SK-N-SH treated with all-trans-retinoic acid at 6 μM for 48 hours (cell line): ENCODE measurements at regions not wholly inside any gene's neighbourhood (a gene's known extent, or its start where the extent isn't known, plus 50 kb on each side); places are given as distances from the start of the nearest gene placed in this dataset.

Source experiments
- ATAC-seq: fragments of 200-7000 bp; cut with Tn5 transposase; 3 replicates; pipeline ENCODE4 v1.9.1; 2020; ENCODE audit warnings: mild to moderate bottlenecking, moderate library complexity
- BACH2 ChIP-seq: fragments of 250-450 bp; sonication (Bioruptor Pico); IDR thresholded peaks from 2 replicates; pipeline ENCODE4 v1.9.0; 2021; ENCODE audit warnings: mild to moderate bottlenecking, borderline replicate concordance
- CSDC2 ChIP-seq: fragments of 250-450 bp; sonication (Bioruptor Pico); IDR thresholded peaks from 2 replicates; pipeline ENCODE4 v1.5.0; 2020; ENCODE audit warnings: mild to moderate bottlenecking, moderate library complexity
- ESRRG ChIP-seq: fragments of 250-450 bp; sonication (Bioruptor Pico); IDR thresholded peaks from 2 replicates; pipeline ENCODE4 v1.6.1; 2021; ENCODE audit warnings: mild to moderate bottlenecking
- GLIS3 ChIP-seq: fragments of 250-450 bp; sonication (Bioruptor Pico); IDR thresholded peaks from 2 replicates; pipeline ENCODE4 v1.5.0; 2020; ENCODE audit warnings: mild to moderate bottlenecking, moderate library complexity
- OSR1 ChIP-seq: fragments of 250-450 bp; sonication (Bioruptor Pico); IDR thresholded peaks from 2 replicates; pipeline ENCODE4 v1.8.0; 2022; ENCODE audit warnings: moderate library complexity, mild to moderate bottlenecking, inconsistent platforms
- PATZ1 ChIP-seq: fragments of 250-450 bp; sonication (Bioruptor Pico); IDR thresholded peaks from 2 replicates; pipeline ENCODE4 v1.8.0; 2020; ENCODE audit warnings: mild to moderate bottlenecking, moderate library complexity, borderline replicate concordance
- PPARA ChIP-seq: fragments of 250-450 bp; sonication (Bioruptor Pico); IDR thresholded peaks from 2 replicates; pipeline ENCODE4 v1.5.0; 2020; ENCODE audit warnings: mild to moderate bottlenecking, borderline replicate concordance
- RARB ChIP-seq: fragments of 250-450 bp; sonication (Bioruptor Pico); IDR thresholded peaks from 2 replicates; pipeline ENCODE4 v1.8.0; 2021; ENCODE audit warnings: mild to moderate bottlenecking, moderate library complexity
- SNAI2 ChIP-seq: fragments of 250-450 bp; sonication (Bioruptor Pico); IDR thresholded peaks from 2 replicates; pipeline ENCODE4 v1.5.0; 2020; ENCODE audit warnings: mild to moderate bottlenecking, moderate library complexity
- TCF4 ChIP-seq: fragments of 250-450 bp; sonication (Bioruptor Pico); IDR thresholded peaks from 2 replicates; pipeline ENCODE4 v1.8.0; 2021; ENCODE audit warnings: mild to moderate bottlenecking, moderate library complexity, borderline replicate concordance
- TOX ChIP-seq: fragments of 250-450 bp; sonication (Bioruptor Pico); IDR thresholded peaks from 2 replicates; pipeline ENCODE4 v1.8.0; 2021; ENCODE audit warnings: mild to moderate bottlenecking, moderate library complexity, borderline replicate concordance
- ZC3H10 ChIP-seq: fragments of 250-450 bp; sonication (Bioruptor Pico); IDR thresholded peaks from 2 replicates; pipeline ENCODE4 v1.5.1; 2021; ENCODE audit warnings: mild to moderate bottlenecking, moderate library complexity
- ZFP3 ChIP-seq: fragments of 250-450 bp; sonication (Bioruptor Pico); IDR thresholded peaks from 2 replicates; pipeline ENCODE4 v1.5.0; 2020; ENCODE audit warnings: mild to moderate bottlenecking, moderate library complexity
- ZFP30 ChIP-seq: fragments of 450-650 bp; formaldehyde crosslinking; IDR thresholded peaks from 2 replicates; pipeline ENCODE4 v1.5.0; 2022; ENCODE audit warnings: mild to moderate bottlenecking, moderate library complexity
- ZNF70 ChIP-seq: fragments of 450-650 bp; formaldehyde crosslinking; IDR thresholded peaks from 2 replicates; pipeline ENCODE4 v1.5.0; 2020; ENCODE audit warnings: mild to moderate bottlenecking, moderate library complexity
- ZNF8 ChIP-seq: fragments of 450-650 bp; formaldehyde crosslinking; IDR thresholded peaks from 2 replicates; pipeline ENCODE4 v1.5.0; 2020; ENCODE audit warnings: mild to moderate bottlenecking, moderate library complexity
- TF ChIP-seq, protein P1 (sequence below): fragments of 250-450 bp; sonication (Bioruptor Pico); IDR thresholded peaks from 2 replicates; pipeline ENCODE4 v1.5.1; 2021; ENCODE audit warnings: mild to moderate bottlenecking, moderate library complexity
- TF ChIP-seq, protein P2 (sequence below): fragments of 250-450 bp; sonication (Bioruptor Pico); IDR thresholded peaks from 2 replicates; pipeline ENCODE4 v1.8.0; 2021; ENCODE audit warnings: low read depth, mild to moderate bottlenecking, moderate library complexity, borderline replicate concordance
- TF ChIP-seq, protein P3 (sequence below): fragments of 250-450 bp; sonication (Bioruptor Pico); IDR thresholded peaks from 2 replicates; pipeline ENCODE4 v1.5.0; 2020; ENCODE audit warnings: mild to moderate bottlenecking, moderate library complexity

DNA sequence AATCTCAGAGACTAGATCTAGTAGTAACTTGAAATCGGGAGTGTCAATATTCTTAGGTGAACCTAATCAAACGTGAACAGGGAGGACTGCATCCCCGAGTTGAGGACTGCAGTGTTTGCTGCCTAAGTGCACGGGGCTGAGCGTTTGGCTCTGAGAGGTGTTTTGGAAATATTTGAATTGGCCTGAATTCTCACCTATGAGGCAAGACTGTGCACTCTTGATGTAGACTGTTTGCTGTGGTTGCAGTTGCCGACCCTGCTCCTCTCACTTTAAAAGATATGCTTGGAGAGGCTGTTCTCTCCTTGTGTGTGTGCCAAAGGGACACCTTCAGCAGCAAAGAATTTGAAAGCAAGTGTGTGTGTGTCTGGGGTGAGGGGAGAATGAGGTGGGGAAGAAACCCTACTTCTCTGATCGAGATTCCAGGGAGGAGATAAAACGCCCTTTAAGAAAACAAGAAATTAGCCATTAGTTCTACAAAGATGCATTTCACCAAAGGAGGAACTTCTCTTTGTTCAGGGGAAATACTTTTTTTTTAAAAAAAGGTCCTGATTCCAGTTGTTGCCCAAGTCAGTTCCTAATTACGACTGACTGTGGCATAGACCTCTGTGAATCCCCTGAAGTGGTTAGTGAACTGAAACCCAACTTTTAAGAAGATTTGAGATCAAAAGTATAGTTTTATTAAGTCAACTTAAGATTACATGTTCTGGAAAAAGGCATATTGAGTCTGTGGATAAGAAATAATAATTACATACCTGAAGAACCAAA is 106.6 kb downstream of the DYRK2 start:
- no peak for ATAC-seq
- TF ChIP-seq ESRRG (CRISPR knock-in tag) (no peak), ZFP3 (no peak), GLIS3 (CRISPR knock-in tag) (no peak), ZNF8 (CRISPR knock-in tag) (no peak), ZFP30 (CRISPR knock-in tag) (no peak), PATZ1 (CRISPR knock-in tag) (no peak), CSDC2 (CRISPR knock-in tag) (no peak), TCF4 (CRISPR knock-in tag) (no peak), SNAI2 (CRISPR knock-in tag) (no peak), PPARA (CRISPR knock-in tag) (no peak)

DNA sequence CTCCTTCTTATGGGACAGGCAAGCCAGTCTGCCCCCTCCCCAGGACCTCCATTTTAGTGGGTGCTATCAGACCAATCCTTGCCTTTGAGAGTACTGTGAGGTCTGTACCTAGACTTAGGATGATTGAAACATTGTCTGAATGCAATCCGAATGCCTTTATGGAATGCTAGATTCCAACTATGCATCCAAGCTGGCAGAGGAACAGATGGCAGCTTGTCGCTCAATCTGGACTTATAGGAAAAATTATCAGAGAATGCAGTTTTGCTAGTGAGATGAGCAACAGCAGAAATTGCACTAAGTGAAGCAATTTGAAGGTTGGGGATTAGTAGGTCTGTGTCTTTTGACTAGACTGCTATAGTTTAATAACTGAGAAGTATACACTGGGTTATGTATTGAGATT is 109.1 kb downstream of the DYRK2 start:
- ATAC-seq = no peak
- TF ChIP-seq ZFP30 (CRISPR knock-in tag) (no peak), ZFP3 (no peak), BACH2 (no peak), ZNF70 (CRISPR knock-in tag) (no peak)
- TF ChIP-seq, protein P1, sequence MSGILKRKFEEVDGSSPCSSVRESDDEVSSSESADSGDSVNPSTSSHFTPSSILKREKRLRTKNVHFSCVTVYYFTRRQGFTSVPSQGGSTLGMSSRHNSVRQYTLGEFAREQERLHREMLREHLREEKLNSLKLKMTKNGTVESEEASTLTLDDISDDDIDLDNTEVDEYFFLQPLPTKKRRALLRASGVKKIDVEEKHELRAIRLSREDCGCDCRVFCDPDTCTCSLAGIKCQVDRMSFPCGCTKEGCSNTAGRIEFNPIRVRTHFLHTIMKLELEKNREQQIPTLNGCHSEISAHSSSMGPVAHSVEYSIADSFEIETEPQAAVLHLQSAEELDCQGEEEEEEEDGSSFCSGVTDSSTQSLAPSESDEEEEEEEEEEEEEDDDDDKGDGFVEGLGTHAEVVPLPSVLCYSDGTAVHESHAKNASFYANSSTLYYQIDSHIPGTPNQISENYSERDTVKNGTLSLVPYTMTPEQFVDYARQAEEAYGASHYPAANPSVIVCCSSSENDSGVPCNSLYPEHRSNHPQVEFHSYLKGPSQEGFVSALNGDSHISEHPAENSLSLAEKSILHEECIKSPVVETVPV = no peak

DNA sequence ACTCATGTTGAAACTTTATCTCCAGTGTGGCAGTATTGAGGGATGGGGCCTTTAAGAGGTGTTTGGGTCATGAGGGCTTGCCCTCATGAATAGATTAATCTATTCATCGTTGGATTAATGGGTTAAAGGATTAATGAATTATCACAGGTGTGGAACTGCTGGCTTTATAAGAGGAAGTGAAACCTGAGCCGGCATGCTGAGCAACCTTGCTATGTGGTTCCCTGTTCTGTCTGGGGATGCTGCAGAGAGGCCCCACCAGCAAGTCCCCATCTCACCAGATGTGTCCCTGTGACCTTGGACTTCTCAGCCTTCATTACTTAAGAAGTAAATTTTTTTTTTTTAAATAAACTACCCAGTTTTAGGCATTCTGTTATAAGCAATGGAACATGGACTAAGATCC is 109.6 kb downstream of the DYRK2 start:
- no peak for ATAC-seq

More for the DNA sequence above, 109.6 kb downstream of the DYRK2 start:
- TF ChIP-seq, protein P1 = no peak
- TF ChIP-seq, protein P2, sequence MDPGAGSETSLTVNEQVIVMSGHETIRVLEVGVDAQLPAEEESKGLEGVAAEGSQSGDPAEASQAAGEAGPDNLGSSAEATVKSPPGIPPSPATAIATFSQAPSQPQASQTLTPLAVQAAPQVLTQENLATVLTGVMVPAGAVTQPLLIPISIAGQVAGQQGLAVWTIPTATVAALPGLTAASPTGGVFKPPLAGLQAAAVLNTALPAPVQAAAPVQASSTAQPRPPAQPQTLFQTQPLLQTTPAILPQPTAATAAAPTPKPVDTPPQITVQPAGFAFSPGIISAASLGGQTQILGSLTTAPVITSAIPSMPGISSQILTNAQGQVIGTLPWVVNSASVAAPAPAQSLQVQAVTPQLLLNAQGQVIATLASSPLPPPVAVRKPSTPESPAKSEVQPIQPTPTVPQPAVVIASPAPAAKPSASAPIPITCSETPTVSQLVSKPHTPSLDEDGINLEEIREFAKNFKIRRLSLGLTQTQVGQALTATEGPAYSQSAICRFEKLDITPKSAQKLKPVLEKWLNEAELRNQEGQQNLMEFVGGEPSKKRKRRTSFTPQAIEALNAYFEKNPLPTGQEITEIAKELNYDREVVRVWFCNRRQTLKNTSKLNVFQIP = no peak
- TF ChIP-seq OSR1 = no peak
- TF ChIP-seq ZNF8 (CRISPR knock-in tag) = no peak
- TF ChIP-seq ZFP3 = no peak
- no peak for TF ChIP-seq ZC3H10 (CRISPR knock-in tag)
- no peak for TF ChIP-seq GLIS3 (CRISPR knock-in tag)
- TF ChIP-seq PPARA (CRISPR knock-in tag) = no peak
- no peak for TF ChIP-seq TOX (CRISPR knock-in tag)
- TF ChIP-seq, protein P3, sequence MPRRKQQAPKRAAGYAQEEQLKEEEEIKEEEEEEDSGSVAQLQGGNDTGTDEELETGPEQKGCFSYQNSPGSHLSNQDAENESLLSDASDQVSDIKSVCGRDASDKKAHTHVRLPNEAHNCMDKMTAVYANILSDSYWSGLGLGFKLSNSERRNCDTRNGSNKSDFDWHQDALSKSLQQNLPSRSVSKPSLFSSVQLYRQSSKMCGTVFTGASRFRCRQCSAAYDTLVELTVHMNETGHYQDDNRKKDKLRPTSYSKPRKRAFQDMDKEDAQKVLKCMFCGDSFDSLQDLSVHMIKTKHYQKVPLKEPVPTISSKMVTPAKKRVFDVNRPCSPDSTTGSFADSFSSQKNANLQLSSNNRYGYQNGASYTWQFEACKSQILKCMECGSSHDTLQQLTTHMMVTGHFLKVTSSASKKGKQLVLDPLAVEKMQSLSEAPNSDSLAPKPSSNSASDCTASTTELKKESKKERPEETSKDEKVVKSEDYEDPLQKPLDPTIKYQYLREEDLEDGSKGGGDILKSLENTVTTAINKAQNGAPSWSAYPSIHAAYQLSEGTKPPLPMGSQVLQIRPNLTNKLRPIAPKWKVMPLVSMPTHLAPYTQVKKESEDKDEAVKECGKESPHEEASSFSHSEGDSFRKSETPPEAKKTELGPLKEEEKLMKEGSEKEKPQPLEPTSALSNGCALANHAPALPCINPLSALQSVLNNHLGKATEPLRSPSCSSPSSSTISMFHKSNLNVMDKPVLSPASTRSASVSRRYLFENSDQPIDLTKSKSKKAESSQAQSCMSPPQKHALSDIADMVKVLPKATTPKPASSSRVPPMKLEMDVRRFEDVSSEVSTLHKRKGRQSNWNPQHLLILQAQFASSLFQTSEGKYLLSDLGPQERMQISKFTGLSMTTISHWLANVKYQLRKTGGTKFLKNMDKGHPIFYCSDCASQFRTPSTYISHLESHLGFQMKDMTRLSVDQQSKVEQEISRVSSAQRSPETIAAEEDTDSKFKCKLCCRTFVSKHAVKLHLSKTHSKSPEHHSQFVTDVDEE (CRISPR knock-in tag) = no peak
- TF ChIP-seq RARB = no peak
